ENCODE measurements at regions not wholly inside any gene's neighbourhood (a gene's known extent, or its start where the extent isn't known, plus 50 kb on each side); places are given as distances from the start of the nearest gene placed in this dataset.

DNA sequence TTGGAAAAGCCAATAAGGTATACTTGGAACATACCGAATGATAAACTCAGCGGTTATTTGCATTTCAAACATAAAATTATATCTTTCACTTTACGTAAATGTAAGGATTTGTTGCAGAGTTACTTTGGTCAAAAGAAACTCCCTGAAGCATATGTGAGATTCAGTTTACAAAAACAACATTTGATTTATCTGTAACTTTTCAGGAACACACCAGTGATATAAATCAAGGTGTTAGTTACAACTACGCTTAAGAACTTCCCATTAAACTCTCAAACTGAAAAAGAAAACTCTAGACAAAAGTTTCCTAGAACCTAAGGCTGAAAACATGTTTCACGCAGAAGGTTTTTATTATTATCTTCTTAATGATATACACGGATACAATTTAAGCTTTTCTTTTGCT lies 110.6 kb upstream of the MEIS1 start (continued):
- TF ChIP-seq, protein P1, sequence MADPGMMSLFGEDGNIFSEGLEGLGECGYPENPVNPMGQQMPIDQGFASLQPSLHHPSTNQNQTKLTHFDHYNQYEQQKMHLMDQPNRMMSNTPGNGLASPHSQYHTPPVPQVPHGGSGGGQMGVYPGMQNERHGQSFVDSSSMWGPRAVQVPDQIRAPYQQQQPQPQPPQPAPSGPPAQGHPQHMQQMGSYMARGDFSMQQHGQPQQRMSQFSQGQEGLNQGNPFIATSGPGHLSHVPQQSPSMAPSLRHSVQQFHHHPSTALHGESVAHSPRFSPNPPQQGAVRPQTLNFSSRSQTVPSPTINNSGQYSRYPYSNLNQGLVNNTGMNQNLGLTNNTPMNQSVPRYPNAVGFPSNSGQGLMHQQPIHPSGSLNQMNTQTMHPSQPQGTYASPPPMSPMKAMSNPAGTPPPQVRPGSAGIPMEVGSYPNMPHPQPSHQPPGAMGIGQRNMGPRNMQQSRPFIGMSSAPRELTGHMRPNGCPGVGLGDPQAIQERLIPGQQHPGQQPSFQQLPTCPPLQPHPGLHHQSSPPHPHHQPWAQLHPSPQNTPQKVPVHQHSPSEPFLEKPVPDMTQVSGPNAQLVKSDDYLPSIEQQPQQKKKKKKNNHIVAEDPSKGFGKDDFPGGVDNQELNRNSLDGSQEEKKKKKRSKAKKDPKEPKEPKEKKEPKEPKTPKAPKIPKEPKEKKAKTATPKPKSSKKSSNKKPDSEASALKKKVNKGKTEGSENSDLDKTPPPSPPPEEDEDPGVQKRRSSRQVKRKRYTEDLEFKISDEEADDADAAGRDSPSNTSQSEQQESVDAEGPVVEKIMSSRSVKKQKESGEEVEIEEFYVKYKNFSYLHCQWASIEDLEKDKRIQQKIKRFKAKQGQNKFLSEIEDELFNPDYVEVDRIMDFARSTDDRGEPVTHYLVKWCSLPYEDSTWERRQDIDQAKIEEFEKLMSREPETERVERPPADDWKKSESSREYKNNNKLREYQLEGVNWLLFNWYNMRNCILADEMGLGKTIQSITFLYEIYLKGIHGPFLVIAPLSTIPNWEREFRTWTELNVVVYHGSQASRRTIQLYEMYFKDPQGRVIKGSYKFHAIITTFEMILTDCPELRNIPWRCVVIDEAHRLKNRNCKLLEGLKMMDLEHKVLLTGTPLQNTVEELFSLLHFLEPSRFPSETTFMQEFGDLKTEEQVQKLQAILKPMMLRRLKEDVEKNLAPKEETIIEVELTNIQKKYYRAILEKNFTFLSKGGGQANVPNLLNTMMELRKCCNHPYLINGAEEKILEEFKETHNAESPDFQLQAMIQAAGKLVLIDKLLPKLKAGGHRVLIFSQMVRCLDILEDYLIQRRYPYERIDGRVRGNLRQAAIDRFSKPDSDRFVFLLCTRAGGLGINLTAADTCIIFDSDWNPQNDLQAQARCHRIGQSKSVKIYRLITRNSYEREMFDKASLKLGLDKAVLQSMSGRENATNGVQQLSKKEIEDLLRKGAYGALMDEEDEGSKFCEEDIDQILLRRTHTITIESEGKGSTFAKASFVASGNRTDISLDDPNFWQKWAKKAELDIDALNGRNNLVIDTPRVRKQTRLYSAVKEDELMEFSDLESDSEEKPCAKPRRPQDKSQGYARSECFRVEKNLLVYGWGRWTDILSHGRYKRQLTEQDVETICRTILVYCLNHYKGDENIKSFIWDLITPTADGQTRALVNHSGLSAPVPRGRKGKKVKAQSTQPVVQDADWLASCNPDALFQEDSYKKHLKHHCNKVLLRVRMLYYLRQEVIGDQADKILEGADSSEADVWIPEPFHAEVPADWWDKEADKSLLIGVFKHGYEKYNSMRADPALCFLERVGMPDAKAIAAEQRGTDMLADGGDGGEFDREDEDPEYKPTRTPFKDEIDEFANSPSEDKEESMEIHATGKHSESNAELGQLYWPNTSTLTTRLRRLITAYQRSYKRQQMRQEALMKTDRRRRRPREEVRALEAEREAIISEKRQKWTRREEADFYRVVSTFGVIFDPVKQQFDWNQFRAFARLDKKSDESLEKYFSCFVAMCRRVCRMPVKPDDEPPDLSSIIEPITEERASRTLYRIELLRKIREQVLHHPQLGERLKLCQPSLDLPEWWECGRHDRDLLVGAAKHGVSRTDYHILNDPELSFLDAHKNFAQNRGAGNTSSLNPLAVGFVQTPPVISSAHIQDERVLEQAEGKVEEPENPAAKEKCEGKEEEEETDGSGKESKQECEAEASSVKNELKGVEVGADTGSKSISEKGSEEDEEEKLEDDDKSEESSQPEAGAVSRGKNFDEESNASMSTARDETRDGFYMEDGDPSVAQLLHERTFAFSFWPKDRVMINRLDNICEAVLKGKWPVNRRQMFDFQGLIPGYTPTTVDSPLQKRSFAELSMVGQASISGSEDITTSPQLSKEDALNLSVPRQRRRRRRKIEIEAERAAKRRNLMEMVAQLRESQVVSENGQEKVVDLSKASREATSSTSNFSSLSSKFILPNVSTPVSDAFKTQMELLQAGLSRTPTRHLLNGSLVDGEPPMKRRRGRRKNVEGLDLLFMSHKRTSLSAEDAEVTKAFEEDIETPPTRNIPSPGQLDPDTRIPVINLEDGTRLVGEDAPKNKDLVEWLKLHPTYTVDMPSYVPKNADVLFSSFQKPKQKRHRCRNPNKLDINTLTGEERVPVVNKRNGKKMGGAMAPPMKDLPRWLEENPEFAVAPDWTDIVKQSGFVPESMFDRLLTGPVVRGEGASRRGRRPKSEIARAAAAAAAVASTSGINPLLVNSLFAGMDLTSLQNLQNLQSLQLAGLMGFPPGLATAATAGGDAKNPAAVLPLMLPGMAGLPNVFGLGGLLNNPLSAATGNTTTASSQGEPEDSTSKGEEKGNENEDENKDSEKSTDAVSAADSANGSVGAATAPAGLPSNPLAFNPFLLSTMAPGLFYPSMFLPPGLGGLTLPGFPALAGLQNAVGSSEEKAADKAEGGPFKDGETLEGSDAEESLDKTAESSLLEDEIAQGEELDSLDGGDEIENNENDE (IDR thresholded peaks at IDR 0.05; ENCODE audit: insufficient replicate concordance, low read length), result no peak
- TF ChIP-seq SP4 (IDR thresholded peaks at IDR 0.05; ENCODE audit: low read length) (no peak), SIX5 (IDR thresholded peaks at IDR 0.05; ENCODE audit: low read depth, low read length) (no peak)
